Fibroblast of villous mesenchyme (primary cell): ENCODE measurements at regions not wholly inside any gene's neighbourhood (a gene's known extent, or its start where the extent isn't known, plus 50 kb on each side); places are given as distances from the start of the nearest gene placed in this dataset.
"Not testable (repeated sequence)": the region's sequence is repeated elsewhere in the genome, so short reads cannot be mapped to it uniquely, and the experiment has no call there.

Experiments used
- DNase-seq: peaks from one replicate; pipeline ENCODE4 v3.0.0-alpha.2; 2010; ENCODE audit warnings: low read depth
- H3K4me3 ChIP-seq: 2 replicates; pipeline ENCODE4 v1.5.1; 2011; ENCODE audit warnings: low read depth, mild to moderate bottlenecking, low read length
- TF ChIP-seq, protein P1 (sequence below): IDR thresholded peaks from 2 replicates; pipeline ENCODE4 v1.5.1; 2012; ENCODE audit warnings: low read depth, mild to moderate bottlenecking, low read length; ENCODE audit not compliant: insufficient read depth

DNA sequence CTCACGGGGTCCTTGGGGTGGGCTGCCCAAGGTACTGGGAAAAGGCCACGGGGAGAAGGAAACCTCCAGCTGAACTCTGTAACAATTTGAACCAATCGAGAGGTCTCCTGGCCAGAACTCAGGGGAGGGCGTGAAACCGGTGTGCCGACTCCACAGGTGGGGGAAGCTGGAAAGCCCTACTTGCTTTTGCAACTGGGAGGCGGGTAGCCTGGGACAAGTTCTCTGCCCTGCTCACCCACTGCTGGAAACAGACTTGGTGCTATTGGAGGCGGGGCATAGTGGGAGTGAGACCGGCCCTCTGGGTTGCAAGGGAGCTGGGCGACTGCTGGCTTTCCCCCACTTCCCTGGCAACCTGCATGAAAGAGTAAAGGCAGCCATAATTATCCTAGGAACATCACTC lies 73.2 kb upstream of the SLIT3 start:
- TF ChIP-seq, protein P1, sequence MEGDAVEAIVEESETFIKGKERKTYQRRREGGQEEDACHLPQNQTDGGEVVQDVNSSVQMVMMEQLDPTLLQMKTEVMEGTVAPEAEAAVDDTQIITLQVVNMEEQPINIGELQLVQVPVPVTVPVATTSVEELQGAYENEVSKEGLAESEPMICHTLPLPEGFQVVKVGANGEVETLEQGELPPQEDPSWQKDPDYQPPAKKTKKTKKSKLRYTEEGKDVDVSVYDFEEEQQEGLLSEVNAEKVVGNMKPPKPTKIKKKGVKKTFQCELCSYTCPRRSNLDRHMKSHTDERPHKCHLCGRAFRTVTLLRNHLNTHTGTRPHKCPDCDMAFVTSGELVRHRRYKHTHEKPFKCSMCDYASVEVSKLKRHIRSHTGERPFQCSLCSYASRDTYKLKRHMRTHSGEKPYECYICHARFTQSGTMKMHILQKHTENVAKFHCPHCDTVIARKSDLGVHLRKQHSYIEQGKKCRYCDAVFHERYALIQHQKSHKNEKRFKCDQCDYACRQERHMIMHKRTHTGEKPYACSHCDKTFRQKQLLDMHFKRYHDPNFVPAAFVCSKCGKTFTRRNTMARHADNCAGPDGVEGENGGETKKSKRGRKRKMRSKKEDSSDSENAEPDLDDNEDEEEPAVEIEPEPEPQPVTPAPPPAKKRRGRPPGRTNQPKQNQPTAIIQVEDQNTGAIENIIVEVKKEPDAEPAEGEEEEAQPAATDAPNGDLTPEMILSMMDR, result no peak

DNA sequence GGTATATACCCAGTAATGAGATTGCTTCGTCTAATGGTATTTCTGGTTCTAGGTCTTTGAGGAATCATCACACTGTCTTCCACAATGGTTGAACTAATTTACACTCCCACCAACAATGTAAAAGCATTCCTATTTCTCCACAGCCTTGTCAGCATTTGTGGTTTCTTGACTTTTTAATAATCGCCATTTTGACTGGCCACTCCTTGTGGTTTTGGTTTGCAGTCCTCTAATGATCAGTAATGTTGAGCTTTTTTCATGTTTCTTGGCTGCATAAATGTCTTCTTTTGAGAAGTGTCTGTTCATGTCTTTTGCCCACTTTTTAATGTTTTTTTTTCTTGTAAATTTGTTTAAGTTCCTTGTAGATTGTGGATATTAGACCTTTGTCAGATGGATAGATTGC lies 70.9 kb upstream of the SLIT3 start:
- not testable (repeated sequence) for DNase-seq

More for the DNA sequence above, 73.2 kb upstream of the SLIT3 start:
- no peak for DNase-seq
- H3K4me3 ChIP-seq, result no peak overlapping the region

DNA sequence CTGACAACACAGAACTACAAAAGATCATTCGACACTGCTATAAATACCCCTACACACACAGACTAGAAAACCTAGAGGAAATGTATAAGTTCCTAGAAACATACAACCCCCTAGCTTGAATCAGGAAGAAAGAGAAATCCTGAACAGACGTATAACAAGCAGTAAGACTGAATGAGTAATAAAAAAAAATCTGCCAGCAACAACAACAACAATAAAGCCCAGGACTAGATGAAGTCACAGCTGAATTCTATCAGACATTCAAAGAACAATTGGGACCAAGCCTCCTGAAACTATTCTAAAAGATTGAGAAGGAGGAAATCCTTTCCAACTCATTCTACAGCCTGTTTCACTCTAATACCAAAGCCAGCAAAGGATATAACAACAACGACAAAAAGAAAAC lies 68.2 kb upstream of the SLIT3 start:
- TF ChIP-seq, protein P1, result no peak
- no peak for DNase-seq
- no peak overlapping the region for H3K4me3 ChIP-seq

More for the DNA sequence above, 70.9 kb upstream of the SLIT3 start:
- H3K4me3 ChIP-seq, result not testable (repeated sequence)

DNA sequence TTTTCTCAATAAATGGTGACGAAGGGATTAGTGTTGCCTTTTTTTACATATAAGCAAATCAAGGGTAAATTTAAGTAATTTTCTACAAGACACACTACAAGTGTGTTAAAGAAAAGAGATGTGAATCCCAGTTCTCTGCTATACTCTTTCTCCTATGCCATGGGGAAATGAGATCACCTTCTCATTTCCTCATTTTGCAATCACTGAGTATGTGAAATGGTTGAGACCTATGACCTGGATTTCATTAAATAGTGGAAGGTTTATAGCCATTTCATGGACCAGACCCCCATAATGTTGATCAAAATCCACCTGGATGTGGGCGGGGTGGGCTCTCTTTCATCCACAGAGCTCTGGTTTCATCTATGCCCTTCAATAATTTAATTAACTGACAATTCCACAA lies 66.9 kb upstream of the SLIT3 start:
- no peak overlapping the region for H3K4me3 ChIP-seq
- TF ChIP-seq, protein P1, result no peak
- no peak for DNase-seq

DNA sequence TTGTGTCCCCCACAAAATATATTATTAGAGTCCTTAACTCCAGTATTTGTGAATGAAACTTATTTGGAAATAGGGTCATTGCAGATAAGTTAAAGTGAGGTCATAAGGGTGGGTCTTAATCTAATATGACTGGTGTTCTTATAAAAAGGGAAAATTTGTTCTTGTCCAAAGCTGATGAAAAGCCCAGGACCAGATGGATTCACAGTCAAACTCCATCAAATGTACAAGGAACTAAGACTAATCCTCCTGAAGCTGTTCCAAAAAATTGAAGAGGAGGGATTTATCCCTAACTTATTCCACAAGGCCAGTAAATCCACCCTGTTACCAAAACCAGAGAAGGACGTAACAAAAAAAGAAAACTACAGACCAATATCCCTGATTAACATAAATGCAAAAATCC lies 56.4 kb upstream of the SLIT3 start:
- DNase-seq, result no peak
- TF ChIP-seq, protein P1, result no peak
- no peak overlapping the region for H3K4me3 ChIP-seq

DNA sequence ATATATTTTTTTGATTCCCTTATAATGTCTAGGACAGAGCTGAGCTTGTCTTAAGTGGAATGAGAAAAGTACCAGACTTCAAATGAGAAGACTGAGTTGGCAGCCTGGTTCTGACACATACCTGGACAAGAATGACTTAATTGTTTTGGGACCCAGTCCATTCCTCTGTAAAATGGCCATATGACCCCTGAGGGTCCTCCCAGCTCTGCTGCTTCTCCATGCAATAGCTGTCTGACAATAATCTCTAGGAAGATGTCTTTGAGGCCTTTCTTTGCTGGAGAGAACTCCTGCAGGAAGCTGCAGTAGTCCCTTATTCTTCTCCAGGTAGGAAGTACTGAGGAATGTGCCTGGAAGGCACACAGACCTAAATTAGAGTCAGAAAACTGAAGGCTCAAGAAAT lies 55.9 kb upstream of the SLIT3 start:
- TF ChIP-seq, protein P1, result no peak
- no peak overlapping the region for H3K4me3 ChIP-seq
- DNase-seq, result no peak

DNA sequence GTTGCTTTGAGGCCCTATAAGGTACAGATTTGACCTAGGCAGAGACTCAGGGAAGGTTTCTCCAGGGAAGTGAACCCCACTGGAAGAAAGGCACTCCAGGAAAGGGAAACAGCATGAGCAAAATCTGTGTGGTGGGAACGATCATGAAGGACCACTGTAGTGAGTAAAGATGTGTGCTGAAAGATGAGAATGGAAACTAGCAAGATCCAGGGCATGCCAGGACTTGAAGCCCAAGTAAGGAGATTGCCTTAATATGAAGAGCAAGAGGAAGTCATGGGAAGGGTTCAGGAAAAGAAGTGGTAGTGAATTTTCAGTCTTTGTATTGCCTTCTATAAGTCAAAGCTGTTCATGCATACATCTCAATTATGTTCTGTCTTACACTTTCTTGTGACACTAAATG lies 55.2 kb upstream of the SLIT3 start:
- no peak for DNase-seq
- H3K4me3 ChIP-seq, result no peak overlapping the region
- TF ChIP-seq, protein P1, result no peak
